ENCODE measurements at regions not wholly inside any gene's neighbourhood (a gene's known extent, or its start where the extent isn't known, plus 50 kb on each side); places are given as distances from the start of the nearest gene placed in this dataset.

- POLR2A ChIA-PET: no interaction called here
Observed at GRCh38 chr4:12761694-12762093, 722.4 kb downstream of the RAB28 start.

GRCh38 chr4:12747154-12747553, 737.0 kb downstream of the RAB28 start:
- ChIA-PET CTCF (no interaction called here), POLR2A (no interaction called here)

More at GRCh38 chr4:12761694-12762093, 722.4 kb downstream of the RAB28 start:
- CTCF ChIA-PET: no interaction called here

GRCh38 chr4:12746221-12746620, 737.9 kb downstream of the RAB28 start:
- ChIA-PET CTCF (no interaction called here), POLR2A (no interaction called here)

- CTCF ChIA-PET: no interaction called here
- POLR2A ChIA-PET: no interaction called here
Observed at GRCh38 chr4:12734586-12734985, 749.6 kb downstream of the RAB28 start.

GRCh38 chr4:12729384-12729783, 754.8 kb downstream of the RAB28 start:
- CTCF ChIA-PET: interaction anchor here (0.9 kb wide), 1 partner anchor 343 kb away, joined by 3 read pairs; no protein-coding TSS in a partner anchor
- POLR2A ChIA-PET: no interaction called here

- CTCF ChIA-PET: no interaction called here
- POLR2A ChIA-PET: no interaction called here
Observed at GRCh38 chr4:12724510-12724909, 759.6 kb downstream of the RAB28 start.

- CTCF ChIA-PET: no interaction called here
- POLR2A ChIA-PET: no interaction called here
Observed at GRCh38 chr4:12723849-12724447, 760.2 kb downstream of the RAB28 start.

- ChIA-PET POLR2A (no interaction called here), CTCF (no interaction called here)
Observed at GRCh38 chr4:12716896-12717295, 767.2 kb downstream of the RAB28 start.

- ChIA-PET POLR2A (no interaction called here), CTCF (no interaction called here)
Observed at GRCh38 chr4:12712648-12713339, 771.3 kb downstream of the RAB28 start.

- POLR2A ChIA-PET: no interaction called here
- CTCF ChIA-PET: no interaction called here
Observed at GRCh38 chr4:12707381-12708175, 776.6 kb downstream of the RAB28 start.

- ChIA-PET CTCF (no interaction called here), POLR2A (no interaction called here)
Observed at GRCh38 chr4:12703036-12703435, 781.1 kb downstream of the RAB28 start.

GRCh38 chr4:12701384-12701783, 782.8 kb downstream of the RAB28 start:
- ChIA-PET CTCF (interaction anchor here (0.7 kb wide), 1 partner anchor 273 kb away, joined by 3 read pairs; no protein-coding TSS in a partner anchor), POLR2A (no interaction called here)

- POLR2A ChIA-PET: no interaction called here
- CTCF ChIA-PET: no interaction called here
Observed at GRCh38 chr4:12697970-12698369, 786.2 kb downstream of the RAB28 start.

- ChIA-PET POLR2A (no interaction called here), CTCF (no interaction called here)
Observed at GRCh38 chr4:12692815-12693214, 791.3 kb downstream of the RAB28 start.

GRCh38 chr4:12691168-12691567, 793.0 kb downstream of the RAB28 start:
- ChIA-PET CTCF (no interaction called here), POLR2A (no interaction called here)

GRCh38 chr4:12689457-12689856, 794.7 kb downstream of the RAB28 start:
- ChIA-PET POLR2A (no interaction called here), CTCF (no interaction called here)

- ChIA-PET POLR2A (no interaction called here), CTCF (no interaction called here)
Observed at GRCh38 chr4:12679217-12679616, 804.9 kb downstream of the RAB28 start.

- POLR2A ChIA-PET: no interaction called here
Observed at GRCh38 chr4:12674184-12674583, 810.0 kb downstream of the RAB28 start.

GRCh38 chr4:12672303-12672702, 811.8 kb downstream of the RAB28 start:
- CTCF ChIA-PET: no interaction called here
- POLR2A ChIA-PET: no interaction called here

More at GRCh38 chr4:12674184-12674583, 810.0 kb downstream of the RAB28 start:
- CTCF ChIA-PET: no interaction called here

GRCh38 chr4:12658146-12658545, 826.0 kb downstream of the RAB28 start:
- ChIA-PET POLR2A (no interaction called here), CTCF (no interaction called here)

- POLR2A ChIA-PET: no interaction called here
- CTCF ChIA-PET: no interaction called here
Observed at GRCh38 chr4:12651876-12652275, 832.3 kb downstream of the RAB28 start.

All from activated CD8-positive, alpha-beta memory T cell treated with anti-CD3 and anti-CD28 coated beads for 36 hours (primary cell).